ENCODE measurements at regions not wholly inside any gene's neighbourhood (a gene's known extent, or its start where the extent isn't known, plus 50 kb on each side); places are given as distances from the start of the nearest gene placed in this dataset.

- DNase-seq (ENCODE audit: low spot score): peak; percentile 71
Observed at GRCh38 chr4:136319789-136320464, 1212.4 kb downstream of the PCDH18 start.

GRCh38 chr4:136316961-136317360, 1215.3 kb downstream of the PCDH18 start:
- no peak for DNase-seq (ENCODE audit: low spot score)

GRCh38 chr4:136314686-136315085, 1217.6 kb downstream of the PCDH18 start:
- no peak for DNase-seq (ENCODE audit: low spot score)

- no peak for DNase-seq (ENCODE audit: low spot score)
Observed at GRCh38 chr4:136311774-136312173, 1220.5 kb downstream of the PCDH18 start.

- no peak for DNase-seq (ENCODE audit: low spot score)
Observed at GRCh38 chr4:136307765-136308164, 1224.5 kb downstream of the PCDH18 start.

- no peak for DNase-seq (ENCODE audit: low spot score)
Observed at GRCh38 chr4:136306361-136306760, 1225.9 kb downstream of the PCDH18 start.

- no peak for DNase-seq (ENCODE audit: low spot score)
Observed at GRCh38 chr4:136302566-136302965, 1229.7 kb downstream of the PCDH18 start.

GRCh38 chr4:136301749-136302495, 1230.4 kb downstream of the PCDH18 start:
- DNase-seq (ENCODE audit: low spot score): no peak

GRCh38 chr4:136283977-136284376, 1248.3 kb downstream of the PCDH18 start:
- no peak for DNase-seq (ENCODE audit: low spot score)

GRCh38 chr4:136281889-136282288, 1250.4 kb downstream of the PCDH18 start:
- DNase-seq (ENCODE audit: low spot score): no peak

GRCh38 chr4:136281307-136281706, 1251.0 kb downstream of the PCDH18 start:
- no peak for DNase-seq (ENCODE audit: low spot score)

- DNase-seq (ENCODE audit: low spot score): no peak
Observed at GRCh38 chr4:136277741-136278140, 1254.6 kb downstream of the PCDH18 start.

- DNase-seq (ENCODE audit: low spot score): no peak
Observed at GRCh38 chr4:136246876-136247275, 1285.4 kb downstream of the PCDH18 start.

- no peak for DNase-seq (ENCODE audit: low spot score)
Observed at GRCh38 chr4:136241221-136241986, 1290.9 kb downstream of the PCDH18 start.

- DNase-seq (ENCODE audit: low spot score): no peak
Observed at GRCh38 chr4:136227315-136227714, 1305.0 kb downstream of the PCDH18 start.

GRCh38 chr4:136219592-136220125, 1312.6 kb downstream of the PCDH18 start:
- DNase-seq (ENCODE audit: low spot score): no peak

GRCh38 chr4:136203199-136203598, 1329.1 kb downstream of the PCDH18 start:
- no peak for DNase-seq (ENCODE audit: low spot score)

GRCh38 chr4:136198358-136198757, 1333.9 kb downstream of the PCDH18 start:
- no peak for DNase-seq (ENCODE audit: low spot score)

GRCh38 chr4:136194962-136195361, 1337.3 kb downstream of the PCDH18 start:
- DNase-seq (ENCODE audit: low spot score): no peak

GRCh38 chr4:136186650-136187049, 1345.6 kb downstream of the PCDH18 start:
- no peak for DNase-seq (ENCODE audit: low spot score)

GRCh38 chr4:136183513-136183912, 1348.8 kb downstream of the PCDH18 start:
- no peak for DNase-seq (ENCODE audit: low spot score)

- DNase-seq (ENCODE audit: low spot score): no peak
Observed at GRCh38 chr4:136156947-136157346, 1375.3 kb downstream of the PCDH18 start.
